GM12865 (cell line): ENCODE measurements at regions not wholly inside any gene's neighbourhood (a gene's known extent, or its start where the extent isn't known, plus 50 kb on each side); places are given as distances from the start of the nearest gene placed in this dataset.

ENCODE experiments used
- DNase-seq: peaks from one replicate; pipeline ENCODE4 v3.0.0; 2010; ENCODE audit warnings: low read depth
- H3K4me3 ChIP-seq: 2 replicates; pipeline ENCODE4 v1.5.1; 2011; ENCODE audit warnings: mild to moderate bottlenecking, low read depth, low read length, control low read depth
- TF ChIP-seq, protein P1 (sequence below): IDR thresholded peaks from 2 replicates; pipeline ENCODE4 v1.5.1; 2011; ENCODE audit warnings: low read length, control low read depth, low read depth, inconsistent platforms; ENCODE audit not compliant: insufficient read depth; ENCODE audit errors: missing control alignments

DNA sequence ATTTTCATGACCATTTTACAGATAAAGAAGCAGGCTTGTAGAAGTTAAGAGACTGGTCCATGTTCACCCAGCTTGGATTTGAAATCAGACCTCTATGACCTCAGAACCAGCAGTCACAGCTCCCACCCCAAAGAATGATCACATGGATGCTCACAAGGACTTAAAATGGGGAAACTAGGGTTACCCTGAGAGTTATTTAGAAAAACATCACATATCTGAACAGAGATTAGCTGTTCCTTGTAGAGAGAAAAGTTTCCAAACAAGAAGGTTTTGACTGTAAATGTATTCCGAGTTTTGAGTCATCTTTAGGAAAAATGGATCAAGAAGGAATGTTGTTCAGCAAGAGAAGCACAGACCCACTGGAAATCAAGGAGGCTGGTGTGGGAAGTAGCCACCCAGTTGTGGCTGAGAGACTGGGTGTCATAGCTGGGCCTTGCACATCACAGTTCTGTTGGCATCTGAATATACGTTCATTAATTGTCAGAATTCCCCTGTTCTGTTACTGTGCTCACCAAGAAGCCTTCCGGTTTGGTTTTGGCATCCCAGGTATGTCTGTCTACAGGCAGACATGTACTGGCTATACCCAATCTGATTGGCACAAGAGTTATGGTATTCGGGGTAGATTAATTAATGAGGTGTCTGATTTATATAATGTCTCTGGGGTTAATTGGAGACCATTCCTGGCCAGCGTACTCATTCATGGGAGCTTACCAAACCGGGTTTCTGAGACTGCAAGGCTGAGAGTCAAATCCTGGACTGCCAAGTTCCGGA is 371.8 kb upstream of the SLC14A2 start:
- TF ChIP-seq, protein P1, sequence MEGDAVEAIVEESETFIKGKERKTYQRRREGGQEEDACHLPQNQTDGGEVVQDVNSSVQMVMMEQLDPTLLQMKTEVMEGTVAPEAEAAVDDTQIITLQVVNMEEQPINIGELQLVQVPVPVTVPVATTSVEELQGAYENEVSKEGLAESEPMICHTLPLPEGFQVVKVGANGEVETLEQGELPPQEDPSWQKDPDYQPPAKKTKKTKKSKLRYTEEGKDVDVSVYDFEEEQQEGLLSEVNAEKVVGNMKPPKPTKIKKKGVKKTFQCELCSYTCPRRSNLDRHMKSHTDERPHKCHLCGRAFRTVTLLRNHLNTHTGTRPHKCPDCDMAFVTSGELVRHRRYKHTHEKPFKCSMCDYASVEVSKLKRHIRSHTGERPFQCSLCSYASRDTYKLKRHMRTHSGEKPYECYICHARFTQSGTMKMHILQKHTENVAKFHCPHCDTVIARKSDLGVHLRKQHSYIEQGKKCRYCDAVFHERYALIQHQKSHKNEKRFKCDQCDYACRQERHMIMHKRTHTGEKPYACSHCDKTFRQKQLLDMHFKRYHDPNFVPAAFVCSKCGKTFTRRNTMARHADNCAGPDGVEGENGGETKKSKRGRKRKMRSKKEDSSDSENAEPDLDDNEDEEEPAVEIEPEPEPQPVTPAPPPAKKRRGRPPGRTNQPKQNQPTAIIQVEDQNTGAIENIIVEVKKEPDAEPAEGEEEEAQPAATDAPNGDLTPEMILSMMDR = no peak
- H3K4me3 ChIP-seq = no peak overlapping the region
- DNase-seq = no peak

DNA sequence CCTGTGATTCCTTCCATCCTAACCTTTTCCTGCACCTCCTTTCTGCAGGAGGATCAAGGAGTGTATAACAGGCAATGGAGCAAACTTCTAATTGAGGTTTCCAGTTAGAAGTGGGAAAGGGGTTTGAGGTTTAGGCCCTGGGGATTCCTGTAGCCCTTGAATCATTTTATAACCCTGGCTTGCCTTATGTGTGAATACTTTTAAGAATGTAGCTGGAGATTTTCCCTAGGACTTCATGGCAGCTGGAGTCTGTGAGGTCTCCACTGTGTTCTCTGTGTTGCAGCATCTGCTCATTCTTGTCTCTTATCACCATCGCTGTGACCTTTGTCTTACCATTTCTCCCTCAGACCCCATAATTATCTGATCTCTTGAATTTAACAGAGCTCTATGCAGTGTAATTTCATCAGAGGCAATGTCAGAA is 370.2 kb upstream of the SLC14A2 start:
- TF ChIP-seq, protein P1 = no peak
- H3K4me3 ChIP-seq = no peak overlapping the region
- DNase-seq = no peak

DNA sequence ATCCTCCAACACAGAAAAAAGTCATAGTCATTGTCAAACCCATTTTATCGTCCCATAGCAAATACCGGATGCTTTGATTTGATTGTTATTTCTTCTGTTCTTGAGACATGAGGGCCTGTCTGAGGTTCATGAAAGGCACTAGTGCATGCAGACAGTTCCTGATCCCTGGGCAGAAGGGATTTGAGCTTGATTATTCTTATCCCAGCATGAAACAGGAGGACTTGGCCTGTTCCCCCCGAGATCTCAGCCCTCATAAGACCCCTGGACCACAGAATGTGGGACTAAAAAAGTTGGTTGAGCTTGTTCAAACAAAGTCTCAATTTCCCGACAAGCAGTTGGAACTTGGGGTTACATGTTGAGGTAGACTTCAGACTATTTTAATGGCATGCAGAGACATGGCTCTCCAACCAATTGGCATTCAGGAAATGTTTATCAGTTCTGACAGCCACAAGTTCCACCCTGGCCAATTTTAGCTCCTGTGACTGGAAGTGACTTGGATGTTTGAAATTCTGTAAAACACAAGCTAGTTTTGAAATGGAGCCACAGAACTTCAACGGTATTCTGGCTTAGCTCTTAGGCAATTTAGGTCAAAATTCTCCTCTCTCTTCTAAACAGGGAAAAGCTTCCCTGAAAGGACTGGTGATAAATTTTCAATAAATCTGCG is 366.9 kb upstream of the SLC14A2 start:
- TF ChIP-seq, protein P1 = no peak
- DNase-seq = no peak
- H3K4me3 ChIP-seq = no peak overlapping the region

DNA sequence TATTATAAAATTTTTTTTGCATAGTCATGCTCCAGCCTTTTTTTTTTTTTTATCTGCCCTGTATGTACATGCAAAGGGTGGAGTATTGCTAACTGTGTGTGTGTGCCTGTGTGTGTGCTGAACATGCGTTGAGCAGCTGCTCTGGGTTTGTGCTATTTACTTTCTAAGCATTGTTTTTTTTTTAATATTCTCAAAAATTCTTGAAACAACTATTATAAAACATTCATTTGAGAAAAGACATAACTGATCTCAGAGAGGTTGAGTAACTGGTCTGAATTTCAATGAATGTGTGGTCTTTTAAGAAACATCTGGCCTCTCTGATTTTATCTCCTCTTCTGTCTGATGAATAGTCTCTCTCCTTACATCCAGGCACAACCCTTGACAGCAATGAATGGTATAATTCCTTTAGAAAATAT is 366.0 kb upstream of the SLC14A2 start:
- TF ChIP-seq, protein P1 = no peak
- no peak overlapping the region for H3K4me3 ChIP-seq
- DNase-seq = no peak

DNA sequence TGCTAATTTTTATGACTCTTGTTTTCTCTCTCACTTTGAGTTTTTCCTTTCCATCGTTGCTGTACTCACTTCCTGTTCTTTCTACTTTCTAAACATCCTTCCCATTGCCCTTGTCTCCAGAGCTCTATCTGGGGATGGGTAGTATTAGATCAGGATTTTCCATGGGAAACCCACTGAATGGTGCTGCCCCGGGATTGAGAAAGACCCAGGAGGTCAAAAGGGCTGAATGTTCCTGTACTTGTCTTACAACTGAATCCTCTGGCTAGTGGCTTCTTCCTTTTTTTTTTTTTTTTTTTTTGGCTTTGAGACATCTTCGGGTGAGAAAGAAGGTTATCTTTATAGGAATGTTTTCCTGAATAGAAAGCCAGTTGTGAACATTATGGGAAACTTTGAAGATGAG is 364.8 kb upstream of the SLC14A2 start:
- no peak overlapping the region for H3K4me3 ChIP-seq
- DNase-seq = no peak
- TF ChIP-seq, protein P1 = no peak

DNA sequence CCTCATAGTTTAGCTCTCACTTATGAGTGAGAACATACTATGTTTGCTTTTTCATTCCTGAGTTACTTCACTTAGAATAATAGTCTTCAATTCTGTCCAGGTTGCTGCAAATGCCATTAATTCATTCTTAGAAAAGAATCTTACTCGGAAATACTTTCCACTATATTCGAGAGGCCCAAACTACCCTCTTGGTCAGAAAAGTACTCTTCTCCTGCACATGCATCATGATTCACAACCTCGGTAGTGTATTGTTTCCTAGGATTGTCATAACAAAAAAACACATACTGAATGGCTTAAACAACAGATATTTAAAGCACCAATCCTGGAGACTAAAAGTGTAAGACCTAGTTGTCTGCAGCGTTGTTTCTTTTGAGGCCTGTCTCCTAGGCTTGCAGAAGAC is 364.0 kb upstream of the SLC14A2 start:
- no peak for DNase-seq
- TF ChIP-seq, protein P1 = no peak

DNA sequence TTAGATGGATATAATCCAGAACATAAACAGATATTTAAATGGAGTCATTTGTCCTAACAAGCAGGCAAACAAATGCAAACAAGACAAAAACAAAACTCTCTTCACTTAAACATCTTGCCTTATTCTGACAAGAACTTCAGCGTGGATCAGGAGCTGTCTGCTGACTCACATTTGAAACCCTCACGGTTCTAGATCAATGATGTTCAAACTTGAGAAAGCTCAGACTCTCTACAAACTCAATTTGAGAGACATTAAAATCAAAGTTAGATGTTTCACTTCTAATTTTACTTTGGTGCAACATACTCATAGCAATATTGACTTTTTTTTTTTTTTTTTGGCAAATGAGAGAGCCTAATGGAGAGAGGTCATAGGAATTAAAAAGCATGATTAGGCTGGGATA is 362.8 kb upstream of the SLC14A2 start:
- H3K4me3 ChIP-seq = no peak overlapping the region
- TF ChIP-seq, protein P1 = no peak
- DNase-seq = no peak

More for the DNA sequence above, 364.0 kb upstream of the SLC14A2 start:
- no peak overlapping the region for H3K4me3 ChIP-seq
